Mesodermal cell (in vitro differentiated cells): ENCODE measurements at regions not wholly inside any gene's neighbourhood (a gene's known extent, or its start where the extent isn't known, plus 50 kb on each side); places are given as distances from the start of the nearest gene placed in this dataset.
"Not testable (repeated sequence)": the region's sequence is repeated elsewhere in the genome, so short reads cannot be mapped to it uniquely, and the experiment has no call there.

ENCODE experiments used
- H3K27ac ChIP-seq: 2 replicates; pipeline ENCODE4 v1.7.0; 2013; ENCODE audit warnings: mild to moderate bottlenecking, low read depth, low read length, moderate library complexity; ENCODE audit not compliant: severe bottlenecking
- H3K36me3 ChIP-seq: 2 replicates; pipeline ENCODE4 v1.7.1; 2013; ENCODE audit warnings: mild to moderate bottlenecking, low read length, moderate library complexity; ENCODE audit not compliant: control insufficient read depth, insufficient read depth
- H3K4me1 ChIP-seq: one replicate; pipeline ENCODE4 v1.7.1; 2013; ENCODE audit warnings: mild to moderate bottlenecking, low read length; ENCODE audit not compliant: insufficient read depth, control insufficient read depth, poor library complexity, severe bottlenecking
- H3K4me3 ChIP-seq: 2 replicates; pipeline ENCODE4 v1.7.0; 2013; ENCODE audit warnings: low read length, control low read depth, mild to moderate bottlenecking; ENCODE audit not compliant: insufficient read depth, poor library complexity, severe bottlenecking; ENCODE audit errors: extremely low read depth
- H3K9me3 ChIP-seq: 2 replicates; pipeline ENCODE4 v1.7.1; 2013; ENCODE audit warnings: mild to moderate bottlenecking, low read length, moderate library complexity; ENCODE audit not compliant: control insufficient read depth
- WGBS, 2 experiments: methylation state at CpG; one replicate each; pipeline ENCODE4 v1.1.5; 2013; ENCODE audit warnings: missing lambda C conversion rate in 2 of 2; ENCODE audit not compliant: insufficient coverage in 2 of 2; 5-methylcytosine and 5-hydroxymethylcytosine counted together

DNA sequence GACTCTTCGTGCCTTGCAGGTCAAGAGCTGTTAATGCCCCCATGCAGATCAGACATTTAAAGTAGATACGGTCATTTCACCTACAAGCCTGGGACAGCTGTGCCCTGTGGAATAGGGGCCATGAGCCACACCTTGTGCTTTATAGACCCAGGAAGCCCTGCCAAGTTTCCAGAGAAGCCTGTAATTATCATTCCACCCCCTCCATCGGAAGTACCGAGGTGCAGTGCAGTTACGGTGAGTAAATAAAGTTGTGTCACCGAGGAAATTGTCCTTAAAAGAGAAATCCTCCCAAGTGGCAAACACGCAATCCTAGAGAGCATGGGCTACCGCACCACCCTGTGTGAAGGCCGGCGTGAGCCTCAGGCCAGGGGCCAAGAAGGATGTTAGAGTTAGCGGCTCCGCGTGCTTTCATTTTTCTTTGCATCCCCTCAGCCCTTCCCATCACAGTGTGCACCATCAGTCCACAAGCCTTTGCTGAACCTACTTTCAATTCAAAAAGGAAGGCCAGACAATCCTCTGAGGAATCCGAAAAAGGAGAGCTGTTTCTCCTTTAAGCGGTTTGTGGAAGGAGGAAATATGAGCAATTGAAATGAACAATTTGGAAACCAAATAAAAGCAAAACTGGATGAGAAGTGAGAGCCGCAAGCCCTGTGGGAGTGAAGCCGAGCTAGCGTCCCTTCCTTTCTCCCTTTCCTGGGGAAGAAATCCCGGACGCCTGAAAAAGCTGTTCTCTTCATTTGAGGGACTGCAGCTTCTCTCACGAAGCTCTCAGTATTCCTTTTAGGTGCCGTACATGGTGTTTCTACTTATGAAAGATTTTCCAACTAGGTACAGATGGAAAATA lies 183.3 kb upstream of the PDE10A start:
- H3K4me1 ChIP-seq: peaks cover 6% of the 10 kb centered on the region
- no peak overlapping the region for H3K27ac ChIP-seq
- 87 to 93% methylated on average over 15 to 18 of the region's 22 CpGs for WGBS, 2 experiments
- no peaks in the 10 kb centered on the region for H3K36me3 ChIP-seq
- H3K4me3 ChIP-seq: no peak overlapping the region
- no peaks in the 10 kb centered on the region for H3K9me3 ChIP-seq

DNA sequence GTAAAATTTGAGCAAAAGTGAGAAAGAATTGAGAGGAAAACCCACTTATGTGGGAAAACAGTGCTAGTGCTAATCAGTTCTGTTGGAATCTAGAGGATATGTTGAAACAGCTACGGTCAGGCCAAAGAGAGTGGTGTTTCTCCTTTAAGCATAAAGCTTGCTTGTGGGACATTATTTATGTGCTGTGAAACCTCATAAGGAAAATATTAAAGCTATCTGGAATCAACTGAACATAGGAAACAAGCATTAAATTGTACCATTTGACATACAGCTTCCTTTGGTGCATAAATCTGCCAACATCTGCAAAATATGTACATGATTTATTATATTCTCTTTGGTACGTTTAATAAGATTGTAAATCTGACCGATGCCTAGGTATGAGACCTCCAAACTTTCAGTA lies 182.5 kb upstream of the PDE10A start:
- 88 to 89% methylated on average over 1 of the region's 3 CpGs for WGBS, 2 experiments
- Histone ChIP-seq H3K27ac (no peak overlapping the region), H3K9me3 (no peaks in the 10 kb centered on the region), H3K4me3 (no peak overlapping the region), H3K4me1 (peaks cover 6% of the 10 kb centered on the region), H3K36me3 (no peaks in the 10 kb centered on the region)

DNA sequence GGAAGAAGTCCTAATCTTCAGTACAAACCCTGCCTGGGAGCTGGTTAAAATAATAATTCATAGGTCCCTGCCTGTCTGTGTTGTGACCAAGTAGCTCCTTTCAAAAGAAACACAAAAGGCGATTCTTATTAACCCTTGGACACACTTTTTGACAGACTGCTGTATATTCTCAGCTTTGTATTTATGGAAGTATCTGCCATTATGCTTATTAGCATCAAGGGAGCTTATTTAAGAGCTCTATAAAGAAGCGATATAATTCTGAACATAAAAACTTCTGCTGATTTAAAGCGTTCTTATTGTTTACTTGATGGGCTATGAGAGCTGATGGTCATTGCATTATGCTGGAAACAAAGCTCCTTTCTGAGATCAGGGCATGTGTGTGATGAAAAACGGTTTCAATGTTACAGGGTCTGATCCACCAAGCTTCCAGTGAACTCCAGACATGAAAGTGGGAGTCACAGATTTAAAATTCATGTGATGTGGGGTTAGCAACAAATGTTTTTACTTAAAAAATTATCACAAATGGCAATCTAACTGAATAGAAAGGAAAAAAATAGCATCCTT lies 181.8 kb upstream of the PDE10A start:
- 95% methylated on average over 2 of the region's 4 CpGs; no CpG with 5 or more reads in 1 of the 2 experiments for WGBS, 2 experiments
- Histone ChIP-seq H3K4me1 (peaks cover 6% of the 10 kb centered on the region), H3K4me3 (no peak overlapping the region), H3K9me3 (no peaks in the 10 kb centered on the region), H3K27ac (no peak overlapping the region), H3K36me3 (no peaks in the 10 kb centered on the region)

DNA sequence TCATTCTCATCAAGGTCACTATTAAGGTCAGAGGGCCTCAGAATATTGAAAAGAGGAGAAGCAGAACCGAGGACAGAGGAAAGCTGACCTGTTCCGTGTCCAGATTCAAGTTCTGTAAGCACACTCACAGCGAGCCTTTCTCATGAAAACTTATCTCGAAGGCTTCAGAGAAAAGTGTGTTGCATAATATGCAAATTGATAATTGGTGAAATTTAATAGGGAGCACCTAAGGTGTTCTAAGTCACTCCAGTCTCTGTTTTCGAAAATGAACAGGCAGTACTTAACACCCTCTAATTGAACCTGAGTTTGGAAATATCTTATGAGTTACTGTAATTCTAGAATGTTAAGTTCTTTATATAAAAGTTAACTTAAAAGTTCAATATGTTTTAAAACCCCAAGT lies 181.2 kb upstream of the PDE10A start:
- Histone ChIP-seq H3K27ac (no peak overlapping the region), H3K4me3 (no peak overlapping the region), H3K9me3 (no peaks in the 10 kb centered on the region), H3K4me1 (peaks cover 6% of the 10 kb centered on the region), H3K36me3 (no peaks in the 10 kb centered on the region)
- 66 to 70% methylated on average over 3 to 4 of the region's 5 CpGs for WGBS, 2 experiments

DNA sequence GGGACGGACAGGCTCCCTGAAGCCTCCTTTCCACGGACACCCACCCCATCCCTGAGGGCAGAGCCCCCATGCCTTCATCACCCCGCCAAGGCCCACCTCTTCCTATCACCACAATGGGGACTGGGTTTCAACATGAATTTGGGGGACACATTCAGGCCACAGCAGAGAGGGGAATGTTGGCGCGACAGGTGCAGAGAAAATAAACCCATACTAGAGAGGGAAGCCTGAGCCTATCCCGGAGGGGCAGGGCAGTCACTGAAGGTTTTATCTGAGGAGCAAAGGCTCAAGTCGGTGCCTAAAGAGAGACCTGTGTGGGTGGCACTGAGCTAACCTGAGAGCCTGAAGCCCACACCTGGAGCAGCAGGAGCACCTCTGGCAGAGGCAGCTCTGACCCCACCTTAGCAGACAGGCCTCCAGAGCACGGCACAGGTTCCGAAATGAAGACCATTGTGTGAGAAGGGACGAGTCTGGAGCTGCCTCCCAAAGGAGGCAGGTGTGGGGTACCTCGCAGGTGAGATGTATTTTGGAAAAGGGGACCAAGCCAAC lies 180.6 kb upstream of the PDE10A start:
- no peaks in the 10 kb centered on the region for H3K36me3 ChIP-seq
- H3K4me3 ChIP-seq: no peak overlapping the region
- no peak overlapping the region for H3K27ac ChIP-seq
- 77 to 79% methylated on average over 7 to 10 of the region's 11 CpGs for WGBS, 2 experiments
- H3K4me1 ChIP-seq: peaks cover 6% of the 10 kb centered on the region
- H3K9me3 ChIP-seq: no peaks in the 10 kb centered on the region

DNA sequence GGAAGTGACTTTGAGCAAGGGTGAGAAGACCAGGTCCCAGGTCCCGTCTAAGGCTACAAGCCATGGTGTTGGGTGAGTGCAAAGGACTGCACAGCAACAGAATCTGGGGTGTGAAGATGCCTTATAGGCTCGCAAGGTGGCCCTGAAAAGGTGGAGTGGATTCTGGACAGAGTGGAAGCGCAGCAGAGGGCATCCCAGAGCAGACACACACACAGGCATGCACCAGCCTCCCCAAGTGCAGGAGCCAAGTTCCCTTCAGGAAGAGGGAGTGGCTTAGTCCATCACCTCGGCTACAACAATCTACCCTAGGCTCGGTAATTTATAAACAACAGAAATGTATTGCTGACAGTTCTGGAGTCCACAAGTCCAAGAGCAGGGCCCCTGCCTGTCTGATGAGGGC lies 180.1 kb upstream of the PDE10A start:
- Histone ChIP-seq H3K27ac (no peak overlapping the region), H3K36me3 (no peaks in the 10 kb centered on the region), H3K4me3 (no peak overlapping the region), H3K4me1 (peaks cover 6% of the 10 kb centered on the region), H3K9me3 (no peaks in the 10 kb centered on the region)
- WGBS, 2 experiments: 33 to 71% methylated on average over 2 to 5 of the region's 5 CpGs

DNA sequence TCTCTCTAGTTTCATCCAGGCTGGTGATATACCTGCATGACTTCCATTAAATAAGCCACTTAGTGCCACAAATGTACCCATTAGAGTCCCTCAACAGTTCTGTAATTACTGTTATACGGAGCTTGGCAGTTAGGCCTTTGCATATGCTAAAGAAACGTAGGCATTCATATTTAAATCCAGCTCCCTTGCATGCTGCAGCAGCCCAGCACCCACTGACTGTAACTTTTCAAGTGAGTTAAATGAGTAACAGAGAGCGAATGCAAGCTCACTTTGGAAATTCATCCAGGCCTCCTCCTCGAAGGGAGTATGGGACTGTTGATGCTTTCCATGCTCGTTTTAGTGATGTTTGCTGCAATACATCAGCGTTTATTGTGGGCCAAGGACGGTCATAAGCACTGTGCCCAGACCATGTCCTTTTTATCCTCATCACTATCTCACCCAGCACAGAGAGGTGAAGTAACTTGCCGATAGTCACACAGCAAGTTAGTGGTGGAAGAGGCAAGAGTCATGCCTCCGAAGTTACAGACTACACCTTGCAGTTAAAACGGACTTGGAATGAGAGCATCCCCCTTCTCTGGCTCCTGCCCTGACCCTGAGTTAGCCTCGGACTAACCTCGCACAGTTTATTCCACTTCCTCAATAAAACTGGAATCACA lies 179.4 kb upstream of the PDE10A start:
- H3K4me1 ChIP-seq: peaks cover 3% of the 10 kb centered on the region

DNA sequence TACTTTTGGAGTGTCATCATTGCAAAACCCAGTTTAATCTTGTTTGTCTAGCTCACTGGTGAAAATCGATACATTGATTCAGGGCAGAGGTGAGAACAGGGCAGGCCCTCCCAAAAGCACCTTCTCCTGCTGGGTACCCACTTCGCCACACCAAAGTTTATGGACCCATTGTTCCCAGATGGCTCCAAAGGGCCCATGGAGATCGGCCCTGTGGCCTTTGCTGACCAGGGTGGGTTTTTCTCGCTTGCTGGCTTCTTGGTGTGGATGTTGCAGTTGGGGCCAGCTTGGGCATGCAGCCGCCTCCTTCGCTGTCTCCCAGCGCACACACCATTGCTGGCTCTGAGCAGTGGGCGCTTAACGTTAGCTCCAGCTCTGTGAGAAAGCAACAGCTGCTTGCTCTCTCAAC lies 178.1 kb upstream of the PDE10A start:
- no peaks in the 10 kb centered on the region for H3K4me1 ChIP-seq
- H3K4me3 ChIP-seq: no peak overlapping the region
- 81 to 83% methylated on average over 8 to 9 of the region's 9 CpGs for WGBS, 2 experiments
- no peaks in the 10 kb centered on the region for H3K9me3 ChIP-seq
- H3K27ac ChIP-seq: no peak overlapping the region
- no peaks in the 10 kb centered on the region for H3K36me3 ChIP-seq

More for the DNA sequence above, 179.4 kb upstream of the PDE10A start:
- no peaks in the 10 kb centered on the region for H3K36me3 ChIP-seq
- 40 to 60% methylated on average over 6 to 7 of the region's 12 CpGs for WGBS, 2 experiments
- no peak overlapping the region for H3K27ac ChIP-seq
- no peak overlapping the region for H3K4me3 ChIP-seq
- no peaks in the 10 kb centered on the region for H3K9me3 ChIP-seq

DNA sequence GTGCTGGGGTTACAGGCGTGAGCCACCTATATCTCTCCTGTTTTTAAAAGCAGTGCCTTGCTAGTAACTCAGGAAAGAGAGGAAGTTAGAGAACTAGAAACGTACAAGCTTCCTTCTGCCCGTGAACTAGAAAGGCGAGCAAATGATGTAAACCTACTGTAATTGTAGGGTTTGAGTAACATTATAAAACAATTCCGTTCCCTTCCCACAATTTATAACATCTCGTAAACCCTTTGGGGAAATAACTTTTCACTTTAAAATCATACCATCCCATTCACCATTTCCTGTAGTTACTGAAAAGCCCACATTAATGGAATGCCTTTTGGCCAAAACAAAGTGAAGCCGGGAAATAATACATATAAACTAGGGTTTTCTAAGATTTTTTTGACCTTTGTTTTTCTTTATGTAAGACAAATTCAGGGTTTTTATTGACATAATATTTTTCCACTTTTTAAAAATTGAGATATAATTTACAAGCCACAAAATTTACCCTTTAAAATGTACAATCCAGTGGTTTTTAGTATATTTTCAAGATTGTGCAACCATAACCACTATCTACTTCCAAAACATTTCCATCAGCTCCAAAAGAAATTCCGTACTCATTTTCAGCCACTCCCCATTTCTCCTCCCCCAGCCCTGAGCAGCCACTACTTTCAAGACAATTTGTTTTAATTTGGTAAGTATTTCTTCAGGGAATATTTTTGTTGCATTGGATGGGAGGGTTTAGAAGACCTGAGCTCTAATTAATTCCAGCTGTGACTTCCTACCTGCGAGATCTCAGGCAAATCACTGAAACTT lies 175.1 kb upstream of the PDE10A start:
- Histone ChIP-seq H3K36me3 (no peaks in the 10 kb centered on the region), H3K27ac (no peak overlapping the region), H3K9me3 (no peaks in the 10 kb centered on the region), H3K4me3 (no peak overlapping the region), H3K4me1 (no peaks in the 10 kb centered on the region)
- WGBS, 2 experiments: 83 to 87% methylated on average over 2 to 3 of the region's 9 CpGs

DNA sequence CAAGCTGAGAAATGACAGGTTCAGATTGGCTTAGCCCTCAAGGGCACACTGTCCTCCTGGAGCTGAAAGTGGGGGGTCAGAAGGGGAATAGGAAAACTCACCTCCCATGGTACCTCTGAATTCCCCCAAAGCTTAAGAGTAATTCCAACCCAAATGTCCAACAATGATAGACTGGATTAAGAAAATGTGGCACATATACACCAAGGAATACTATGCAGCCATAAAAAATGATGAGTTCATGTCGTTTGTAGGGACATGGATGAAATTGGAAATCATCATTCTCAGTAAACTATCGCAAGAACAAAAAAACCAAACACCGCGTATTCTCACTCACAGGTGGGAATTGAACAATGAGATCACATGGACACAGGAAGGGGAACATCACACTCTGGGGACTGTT lies 173.6 kb upstream of the PDE10A start:
- H3K4me3 ChIP-seq, H3K36me3 ChIP-seq, H3K27ac ChIP-seq, H3K4me1 ChIP-seq, H3K9me3 ChIP-seq: not testable (repeated sequence)
- WGBS, 2 experiments: no CpG with 5 or more reads among the region's 4 CpGs
